Spinal cord (tissue), 9 donors: ENCODE measurements at regions not wholly inside any gene's neighbourhood (a gene's known extent, or its start where the extent isn't known, plus 50 kb on each side); places are given as distances from the start of the nearest gene placed in this dataset.

Experiments
- DNase-seq, 6 donors: peaks; one replicate each; pipeline versions ENCODE4 v3.0.0 to v3.0.0-alpha.2; 2013 to 2015; ENCODE audit warnings: low spot score in 6 of 6, low read depth in 4 of 6
- H3K27ac ChIP-seq: one replicate; pipeline ENCODE4 v1.5.1; 2013; ENCODE audit warnings: low read depth, low read length, control low read depth
- H3K27me3 ChIP-seq: one replicate; pipeline ENCODE4 v1.6.1; 2013; ENCODE audit warnings: low read length; ENCODE audit not compliant: control insufficient read depth, insufficient read depth
- H3K36me3 ChIP-seq: one replicate; pipeline ENCODE4 v1.6.1; 2013; ENCODE audit warnings: low read length; ENCODE audit not compliant: control insufficient read depth, insufficient read depth
- H3K4me1 ChIP-seq: one replicate; pipeline ENCODE4 v1.6.1; 2013; ENCODE audit warnings: low read length; ENCODE audit not compliant: control insufficient read depth, insufficient read depth
- H3K4me3 ChIP-seq: one replicate; pipeline ENCODE4 v1.5.1; 2013; ENCODE audit warnings: low read depth, low read length, control low read depth
- H3K9me3 ChIP-seq: one replicate; pipeline ENCODE4 v1.6.1; 2013; ENCODE audit warnings: low read length; ENCODE audit not compliant: control insufficient read depth, insufficient read depth
- WGBS: methylation state at CpG from one replicate; pipeline ENCODE4 v1.1.5; 2013; ENCODE audit warnings: missing lambda C conversion rate; ENCODE audit not compliant: insufficient coverage; 5-methylcytosine and 5-hydroxymethylcytosine counted together
- donor health status: healthy.

GRCh38 chr5:105752801-105753200 is 1917.9 kb downstream of the EFNA5 start:
- Histone ChIP-seq H3K27me3 (no peaks in the 10 kb centered on the region), H3K36me3 (no peaks in the 10 kb centered on the region), H3K27ac (no peak overlapping the region), H3K9me3 (no peaks in the 10 kb centered on the region), H3K4me1 (no peaks in the 10 kb centered on the region), H3K4me3 (no peak overlapping the region)
- WGBS: no CpG with 5 or more reads among the region's 3 CpGs
- no peak for DNase-seq

GRCh38 chr5:105751908-105752307 is 1918.8 kb downstream of the EFNA5 start:
- H3K27ac ChIP-seq: no peak overlapping the region
- no peaks in the 10 kb centered on the region for H3K36me3 ChIP-seq
- DNase-seq: no peak
- no peaks in the 10 kb centered on the region for H3K9me3 ChIP-seq
- H3K27me3 ChIP-seq: no peaks in the 10 kb centered on the region
- H3K4me1 ChIP-seq: no peaks in the 10 kb centered on the region
- H3K4me3 ChIP-seq: no peak overlapping the region

DNA sequence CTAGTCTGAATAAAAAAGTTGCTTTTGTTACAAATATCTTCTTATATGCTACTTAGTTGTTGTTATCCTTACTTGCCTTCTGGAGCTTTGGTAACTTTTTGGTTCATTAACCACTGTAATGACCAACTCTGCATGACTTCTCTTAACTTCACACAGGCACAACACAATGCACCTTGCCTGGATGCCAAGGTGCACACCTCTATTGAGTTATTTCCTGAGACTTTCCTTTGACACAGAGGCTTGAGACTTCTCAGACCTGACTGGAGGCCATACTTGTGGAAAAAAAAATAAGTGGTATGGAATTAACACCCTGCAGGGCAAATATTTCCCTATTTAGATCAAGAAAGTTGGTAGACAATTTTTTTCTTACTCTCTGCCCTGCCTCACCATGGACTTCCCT is 1925.6 kb downstream of the EFNA5 start:
- no peaks in the 10 kb centered on the region for H3K27me3 ChIP-seq
- no peak overlapping the region for H3K27ac ChIP-seq
- no peaks in the 10 kb centered on the region for H3K4me1 ChIP-seq
- H3K36me3 ChIP-seq: no peaks in the 10 kb centered on the region
- H3K4me3 ChIP-seq: no peak overlapping the region
- no peak for DNase-seq
- H3K9me3 ChIP-seq: no peaks in the 10 kb centered on the region

- Histone ChIP-seq H3K4me1 (no peaks in the 10 kb centered on the region), H3K27me3 (no peaks in the 10 kb centered on the region), H3K27ac (no peak overlapping the region), H3K4me3 (no peak overlapping the region), H3K36me3 (no peaks in the 10 kb centered on the region), H3K9me3 (no peaks in the 10 kb centered on the region)
- 86% methylated on average over 3 of the region's 3 CpGs for WGBS
- DNase-seq: no peak
Observed at GRCh38 chr5:105740242-105740641, 1930.5 kb downstream of the EFNA5 start.

GRCh38 chr5:105739732-105740131 is 1931.0 kb downstream of the EFNA5 start:
- Histone ChIP-seq H3K4me1 (no peaks in the 10 kb centered on the region), H3K9me3 (no peaks in the 10 kb centered on the region), H3K36me3 (no peaks in the 10 kb centered on the region), H3K27ac (no peak overlapping the region), H3K27me3 (no peaks in the 10 kb centered on the region), H3K4me3 (no peak overlapping the region)
- no peak for DNase-seq

DNA sequence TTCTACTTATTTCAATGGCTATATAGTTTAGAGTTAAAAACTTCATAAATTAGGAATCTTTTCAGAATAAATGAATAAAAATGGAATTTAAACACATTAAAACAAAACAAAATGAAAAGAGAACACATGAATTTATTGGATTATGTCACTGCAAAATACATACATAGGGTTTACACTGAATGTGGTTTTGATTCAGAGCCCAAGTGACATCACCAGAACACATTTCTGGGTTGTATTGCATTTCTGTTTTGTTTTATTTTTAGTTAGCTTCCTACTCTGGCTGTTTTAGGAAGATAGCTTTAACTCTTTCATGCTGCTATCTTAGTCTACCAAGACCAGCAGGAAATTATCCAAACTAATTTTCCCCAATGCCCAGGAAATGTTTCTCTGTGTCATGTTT is 1935.0 kb downstream of the EFNA5 start:
- no peak overlapping the region for H3K27ac ChIP-seq
- DNase-seq: peak in 1 of 6 donors; percentile 9
- H3K4me3 ChIP-seq: no peak overlapping the region
- no peaks in the 10 kb centered on the region for H3K27me3 ChIP-seq
- H3K4me1 ChIP-seq: no peaks in the 10 kb centered on the region
- H3K9me3 ChIP-seq: no peaks in the 10 kb centered on the region
- no peaks in the 10 kb centered on the region for H3K36me3 ChIP-seq

- 67% methylated on average over 1 of the region's 1 CpG for WGBS
- Histone ChIP-seq H3K27me3 (no peaks in the 10 kb centered on the region), H3K4me1 (no peaks in the 10 kb centered on the region), H3K27ac (no peak overlapping the region), H3K36me3 (no peaks in the 10 kb centered on the region), H3K9me3 (no peaks in the 10 kb centered on the region), H3K4me3 (no peak overlapping the region)
- no peak for DNase-seq
Observed at GRCh38 chr5:105730982-105731381, 1939.8 kb downstream of the EFNA5 start.

DNA sequence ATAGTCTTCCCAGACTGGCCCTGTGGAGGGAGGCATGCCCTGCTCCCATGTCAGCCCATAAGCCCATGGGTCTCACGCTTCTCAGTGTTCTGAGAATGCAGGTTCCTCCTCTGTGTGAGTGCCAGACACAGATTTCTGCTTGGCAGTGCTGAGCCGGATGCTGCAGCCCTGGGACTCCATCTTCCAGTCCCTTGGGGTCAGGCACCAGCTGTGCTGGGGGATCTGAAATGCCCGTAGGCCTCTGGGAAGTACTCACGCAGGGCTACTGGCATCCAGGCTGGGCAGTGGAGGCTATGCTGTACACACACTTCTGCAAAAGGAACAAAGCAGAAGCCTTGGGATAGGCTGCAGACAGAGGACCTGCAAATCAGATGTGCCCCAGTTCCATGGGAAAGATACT is 1944.6 kb downstream of the EFNA5 start:
- DNase-seq: no peak
- Histone ChIP-seq H3K27ac (no peak overlapping the region), H3K9me3 (no peaks in the 10 kb centered on the region), H3K4me3 (no peak overlapping the region), H3K27me3 (no peaks in the 10 kb centered on the region), H3K36me3 (no peaks in the 10 kb centered on the region), H3K4me1 (no peaks in the 10 kb centered on the region)
- 92% methylated on average over 4 of the region's 4 CpGs for WGBS

DNA sequence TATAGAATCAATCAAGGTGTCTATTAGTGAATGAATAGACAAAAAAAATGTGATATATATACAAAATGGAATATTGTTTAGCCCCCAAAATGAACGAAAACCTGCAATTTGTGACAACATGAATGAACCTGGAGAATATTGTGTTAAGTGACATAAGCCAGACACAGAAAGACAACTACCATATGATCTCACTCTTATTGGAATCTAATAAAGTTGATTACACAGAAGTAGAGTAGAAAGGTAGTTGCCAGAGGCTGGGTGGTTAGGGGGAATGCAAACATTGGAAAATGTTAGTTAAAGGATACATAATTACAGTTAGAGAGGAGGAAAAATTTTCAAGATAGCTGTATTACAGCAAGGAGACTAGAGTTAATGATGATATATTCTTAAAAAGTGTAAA is 1962.3 kb downstream of the EFNA5 start:
- no peak for DNase-seq
- no peaks in the 10 kb centered on the region for H3K36me3 ChIP-seq
- H3K4me1 ChIP-seq: no peaks in the 10 kb centered on the region
- no CpG with 5 or more reads among the region's 1 CpG for WGBS
- no peaks in the 10 kb centered on the region for H3K27me3 ChIP-seq
- H3K9me3 ChIP-seq: no peaks in the 10 kb centered on the region
- no peak overlapping the region for H3K4me3 ChIP-seq
- H3K27ac ChIP-seq: no peak overlapping the region

DNA sequence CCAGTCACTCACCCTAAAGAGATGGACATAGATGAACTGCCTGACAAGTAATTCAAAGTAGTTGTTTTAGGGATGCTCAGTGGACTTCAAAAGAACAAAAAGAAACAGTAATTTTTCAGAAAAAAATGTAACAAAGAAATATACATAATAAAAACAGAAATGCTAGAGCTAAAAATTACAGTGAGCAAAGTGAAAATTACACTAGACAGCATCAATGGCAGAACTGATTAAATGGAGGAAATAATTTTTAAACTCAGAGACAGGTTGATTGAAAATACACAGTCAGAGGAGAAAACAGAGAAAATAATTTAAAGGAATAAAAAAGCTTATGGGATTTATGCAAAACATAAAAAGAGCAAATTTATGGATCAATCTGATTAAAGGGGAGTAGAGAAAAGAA is 1968.4 kb downstream of the EFNA5 start:
- no peaks in the 10 kb centered on the region for H3K4me1 ChIP-seq
- no peaks in the 10 kb centered on the region for H3K36me3 ChIP-seq
- DNase-seq: no peak
- H3K4me3 ChIP-seq: no peak overlapping the region
- H3K27me3 ChIP-seq: no peaks in the 10 kb centered on the region
- no peak overlapping the region for H3K27ac ChIP-seq
- peaks cover 2% of the 10 kb centered on the region for H3K9me3 ChIP-seq

DNA sequence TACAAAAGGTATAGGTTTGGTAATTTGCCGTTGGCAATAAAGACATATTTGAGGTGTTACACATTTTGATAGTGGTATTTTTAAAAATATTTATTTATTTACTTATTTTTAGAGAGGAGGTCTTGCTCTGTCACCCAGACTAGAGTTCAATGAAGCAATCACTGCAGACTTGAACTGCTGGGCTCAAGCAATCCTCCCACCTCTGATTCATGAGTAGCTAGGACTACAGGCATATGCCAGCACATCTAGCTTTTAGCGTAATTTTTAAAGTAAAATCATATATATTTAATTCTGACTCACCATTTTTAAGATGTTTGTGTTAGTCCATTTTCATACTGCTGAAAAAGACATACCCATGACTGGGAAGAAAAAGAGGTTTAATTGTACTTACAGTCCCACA is 1974.3 kb downstream of the EFNA5 start:
- no peak overlapping the region for H3K27ac ChIP-seq
- H3K27me3 ChIP-seq: no peaks in the 10 kb centered on the region
- no CpG with 5 or more reads among the region's 2 CpGs for WGBS
- no peak overlapping the region for H3K4me3 ChIP-seq
- no peaks in the 10 kb centered on the region for H3K36me3 ChIP-seq
- H3K9me3 ChIP-seq: no peaks in the 10 kb centered on the region
- H3K4me1 ChIP-seq: no peaks in the 10 kb centered on the region
- no peak for DNase-seq
